Non-pigmented ciliary epithelial cell (primary cell): ENCODE measurements at regions not wholly inside any gene's neighbourhood (a gene's known extent, or its start where the extent isn't known, plus 50 kb on each side); places are given as distances from the start of the nearest gene placed in this dataset.
A peak's percentile ranks its signal among the peaks of the same experiment; 100 is the strongest.
"Not testable (repeated sequence)": the region's sequence is repeated elsewhere in the genome, so short reads cannot be mapped to it uniquely, and the experiment has no call there.

ENCODE experiments used
- DNase-seq: peaks from one replicate; pipeline ENCODE4 v3.0.0-alpha.2; 2010; ENCODE audit warnings: low read depth

GRCh38 chr13:105684216-105684615, 851.2 kb downstream of the EFNB2 start:
- DNase-seq, result no peak

DNA sequence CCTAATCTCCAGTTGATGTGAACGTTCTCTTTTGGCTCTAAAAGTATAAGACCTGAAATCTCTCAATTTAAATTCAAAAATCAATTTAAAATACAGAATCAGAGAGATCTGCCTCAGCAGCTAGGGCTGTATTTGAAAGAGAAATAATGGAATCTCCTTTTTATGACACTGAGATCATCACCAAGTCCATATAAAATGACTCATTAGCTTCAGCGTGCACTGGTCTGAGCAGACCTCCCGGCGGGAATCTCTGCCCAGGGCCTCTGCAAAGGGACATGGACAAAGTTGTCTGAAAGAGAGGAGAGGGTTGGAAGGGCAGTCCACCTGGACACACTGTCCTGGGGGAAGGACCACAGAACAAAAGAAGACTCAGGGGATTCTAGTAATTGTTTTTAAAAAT, 855.6 kb downstream of the EFNB2 start:
- DNase-seq, result no peak

- DNase-seq, result no peak
Measured at GRCh38 chr13:105678072-105678471, 857.4 kb downstream of the EFNB2 start.

DNA sequence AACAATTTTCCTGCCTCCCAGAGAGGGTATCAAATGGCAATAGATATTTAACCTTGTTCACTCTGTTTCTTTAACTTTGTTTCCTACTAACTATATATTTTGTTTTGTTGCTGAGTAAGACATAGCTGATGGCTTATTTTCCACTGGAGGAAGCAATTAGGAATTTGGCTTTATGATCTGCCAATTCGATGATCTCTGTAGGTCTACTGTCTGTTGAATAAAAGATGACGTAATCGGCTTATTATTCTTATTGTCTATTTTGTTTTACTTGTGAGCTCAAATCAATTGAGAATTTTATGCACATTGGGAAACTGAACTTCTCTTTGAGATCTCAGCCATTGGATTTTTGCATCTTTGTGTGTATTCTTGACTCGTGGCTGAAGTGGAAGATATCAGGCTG, 862.6 kb downstream of the EFNB2 start:
- no peak for DNase-seq

GRCh38 chr13:105671131-105671530, 864.3 kb downstream of the EFNB2 start:
- DNase-seq, result not testable (repeated sequence)

- no peak for DNase-seq
Measured at GRCh38 chr13:105670179-105670990, 865.1 kb downstream of the EFNB2 start.

DNA sequence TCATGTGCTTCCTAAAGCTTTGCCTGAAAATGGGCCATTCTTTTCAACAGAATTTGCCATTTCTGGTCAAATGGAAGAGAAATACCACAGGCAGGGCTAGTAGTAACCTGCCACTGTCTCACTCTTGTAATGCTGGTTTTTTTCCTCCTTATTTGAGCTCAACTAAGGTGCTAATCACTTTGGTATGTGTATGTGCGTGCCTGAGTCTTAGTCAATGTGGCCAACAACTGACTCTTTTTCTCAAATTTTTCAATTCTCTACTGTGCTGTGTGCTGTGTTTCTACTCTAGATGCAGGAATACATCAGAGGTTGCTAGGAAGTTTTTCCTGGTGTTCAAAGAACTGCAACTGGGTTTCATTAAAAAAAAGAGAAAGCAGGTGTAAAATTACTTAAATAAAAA, 870.2 kb downstream of the EFNB2 start:
- peak; percentile 58 for DNase-seq

- no peak for DNase-seq
Measured at GRCh38 chr13:105663182-105663581, 872.3 kb downstream of the EFNB2 start.

GRCh38 chr13:105660561-105660960, 874.9 kb downstream of the EFNB2 start:
- DNase-seq, result no peak

GRCh38 chr13:105658431-105658830, 877.0 kb downstream of the EFNB2 start:
- DNase-seq, result no peak

DNA sequence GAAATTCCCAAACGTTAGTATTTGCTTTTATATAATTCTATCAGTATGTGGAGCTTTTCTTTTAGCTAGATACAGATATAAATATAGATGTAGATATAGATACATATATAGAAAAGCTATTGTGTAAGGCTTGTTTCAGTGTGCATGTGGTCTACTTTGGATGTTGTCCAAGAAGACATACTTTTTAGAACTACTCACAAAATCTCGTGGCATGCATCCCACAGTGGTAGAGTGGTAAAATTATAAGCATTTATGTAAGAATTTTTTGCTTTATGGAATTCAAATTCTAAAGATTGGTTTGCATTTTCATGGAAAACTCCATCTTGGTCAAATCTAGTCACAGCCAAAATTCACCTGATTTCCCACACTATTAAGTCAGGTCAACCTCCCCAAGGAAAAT, 880.4 kb downstream of the EFNB2 start:
- DNase-seq, result peak; percentile 53

DNA sequence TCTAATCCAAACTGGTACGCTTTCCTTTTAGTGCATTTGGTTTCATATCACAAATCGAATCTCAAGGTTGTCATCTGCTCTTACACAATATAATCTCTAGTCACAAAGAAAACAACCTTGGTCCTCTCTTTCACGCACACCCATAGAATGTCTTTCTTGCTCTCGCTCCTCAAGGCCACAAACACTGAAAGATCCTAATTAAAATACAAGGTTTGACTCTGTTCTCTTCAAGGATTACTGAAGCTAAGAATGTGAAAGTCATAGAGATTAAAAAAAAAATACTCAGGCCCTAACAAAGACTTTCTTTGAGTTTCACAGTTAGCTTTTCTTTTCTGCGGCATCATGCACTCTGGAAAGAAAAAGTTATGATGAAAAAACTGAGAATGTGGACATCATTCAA, 891.5 kb downstream of the EFNB2 start:
- DNase-seq, result no peak

GRCh38 chr13:105642511-105642958, 892.9 kb downstream of the EFNB2 start:
- no peak for DNase-seq

- no peak for DNase-seq
Measured at GRCh38 chr13:105641121-105641520, 894.3 kb downstream of the EFNB2 start.

- peak; percentile 14 for DNase-seq
Measured at GRCh38 chr13:105638426-105638825, 897.0 kb downstream of the EFNB2 start.

DNA sequence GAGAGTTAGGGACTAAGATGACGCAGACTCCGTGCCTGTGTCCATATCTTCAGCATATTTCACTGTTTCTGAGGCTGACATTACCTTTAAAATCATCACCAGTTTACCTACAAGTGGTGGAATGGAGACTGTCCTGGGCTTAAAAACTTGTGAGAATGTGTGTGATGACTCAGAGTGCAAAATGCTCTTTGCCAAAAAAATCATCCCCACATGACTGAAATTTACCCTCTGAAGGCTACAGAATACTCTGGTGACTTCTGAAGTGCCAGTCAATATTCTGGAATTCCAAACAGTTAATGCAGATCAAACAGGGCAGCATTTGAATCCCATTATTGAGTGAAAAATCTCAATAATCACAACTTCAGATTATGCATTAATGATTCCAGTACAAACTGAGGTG, 901.4 kb downstream of the EFNB2 start:
- DNase-seq, result no peak

DNA sequence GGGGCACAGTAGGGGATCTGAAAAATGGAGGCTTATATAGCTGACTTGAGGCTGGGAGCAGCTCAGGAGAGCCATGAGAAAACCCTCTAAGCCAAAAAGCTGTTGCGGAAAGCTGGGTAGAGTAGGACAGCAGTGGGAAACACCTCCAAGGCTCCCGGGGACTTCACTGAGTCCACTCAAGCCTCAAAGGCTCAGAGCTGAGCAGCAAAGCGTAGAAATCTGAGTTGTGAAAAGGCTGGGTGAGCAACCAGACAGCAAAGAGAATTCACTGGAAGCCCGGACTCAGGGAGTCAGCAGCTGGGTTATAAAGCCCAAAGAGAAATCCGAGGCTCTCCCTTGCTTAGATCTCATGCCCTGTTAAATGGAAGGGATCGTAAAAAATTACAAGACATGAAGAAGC, 905.0 kb downstream of the EFNB2 start:
- DNase-seq, result no peak

GRCh38 chr13:105627270-105627669, 908.2 kb downstream of the EFNB2 start:
- DNase-seq, result no peak

- DNase-seq, result no peak
Measured at GRCh38 chr13:105625691-105626090, 909.8 kb downstream of the EFNB2 start.

DNA sequence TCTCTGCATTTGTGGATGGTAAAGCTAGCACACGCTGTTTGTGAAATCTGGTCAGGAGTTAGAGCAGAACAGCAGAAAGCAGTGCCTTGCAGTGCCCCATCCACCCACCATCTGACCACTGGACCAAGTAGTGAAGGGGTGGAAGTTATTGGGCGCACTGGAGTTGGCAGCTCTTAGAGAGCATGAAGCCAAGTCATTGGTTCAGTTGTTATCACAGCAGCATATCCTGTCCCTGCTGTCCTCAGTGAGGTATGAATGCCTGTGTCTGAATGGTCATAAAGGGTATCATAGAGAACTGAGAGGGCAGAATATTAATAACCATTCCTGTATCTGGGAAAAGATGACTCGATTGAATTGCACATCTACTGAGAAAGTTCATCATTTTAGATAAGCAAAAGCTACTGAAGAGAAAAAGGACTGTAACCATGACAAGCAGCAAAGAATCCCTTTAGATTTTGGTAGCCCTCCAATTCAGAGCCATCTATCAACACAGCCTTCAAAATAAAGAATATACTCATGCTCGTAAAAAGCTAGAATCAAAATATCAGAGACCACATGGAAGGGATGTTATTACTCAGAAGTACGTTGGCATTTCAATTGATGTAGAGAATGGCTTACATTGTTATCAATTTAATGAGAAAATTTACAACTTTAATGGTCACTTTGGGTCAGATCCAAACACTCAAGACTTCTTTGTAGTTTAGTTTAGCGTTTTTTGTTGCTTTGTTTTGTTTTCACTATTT, 919.0 kb downstream of the EFNB2 start:
- DNase-seq, result no peak

DNA sequence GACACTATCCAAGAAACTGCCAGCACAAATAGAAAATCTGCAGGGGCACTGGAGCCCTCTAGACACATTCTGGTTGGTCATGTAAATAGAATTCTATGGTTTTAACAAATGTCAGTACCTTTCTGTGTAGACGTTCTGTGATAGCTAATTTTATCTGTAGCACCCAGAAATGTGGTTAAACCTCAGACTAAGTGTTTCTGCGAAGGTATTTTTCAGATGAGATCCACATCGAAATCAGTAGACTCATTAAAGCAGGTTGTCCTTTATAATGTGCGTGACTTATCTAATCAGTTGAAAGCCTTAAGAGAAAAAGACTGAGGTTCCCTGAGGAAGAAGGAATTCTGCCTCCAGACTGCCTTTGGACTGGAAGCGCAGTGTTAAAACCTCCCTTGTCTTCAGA, 922.9 kb downstream of the EFNB2 start:
- no peak for DNase-seq

DNA sequence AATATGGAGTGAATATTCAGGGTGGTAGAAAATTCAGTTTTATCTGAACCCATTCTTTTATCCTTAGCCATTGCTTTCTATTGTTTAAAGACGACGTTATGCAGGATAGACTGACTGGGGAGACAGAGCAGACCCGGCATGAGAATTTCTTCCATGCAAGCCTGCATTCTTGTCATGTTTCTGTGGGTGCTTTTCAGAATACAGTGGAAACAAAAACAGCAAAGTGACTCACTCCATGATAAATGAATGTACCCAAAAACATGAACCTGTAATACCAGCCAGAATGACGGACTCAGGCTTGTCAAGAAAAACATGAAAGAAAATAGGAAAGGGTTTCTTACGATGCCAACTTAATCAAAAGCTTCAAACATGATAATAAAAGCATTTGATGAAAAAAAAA, 924.0 kb downstream of the EFNB2 start:
- peak; percentile 70 for DNase-seq

- DNase-seq, result no peak
Measured at GRCh38 chr13:105608104-105608503, 927.4 kb downstream of the EFNB2 start.
